ENCODE measurements at regions not wholly inside any gene's neighbourhood (a gene's known extent, or its start where the extent isn't known, plus 50 kb on each side); places are given as distances from the start of the nearest gene placed in this dataset.

GRCh38 chr3:31174079-31174478, 279.6 kb upstream of the GADL1 start:
- Histone ChIP-seq H3K27ac (no peak overlapping the region), H3K4me3 (no peak overlapping the region), H3K36me3 (no peaks in the 10 kb centered on the region), H3K9me3 (no peaks in the 10 kb centered on the region), H3K4me1 (no peaks in the 10 kb centered on the region), H3K27me3 (no peaks in the 10 kb centered on the region)
- ATAC-seq (no peak), DNase-seq (no peak)
- TF ChIP-seq, protein P1, sequence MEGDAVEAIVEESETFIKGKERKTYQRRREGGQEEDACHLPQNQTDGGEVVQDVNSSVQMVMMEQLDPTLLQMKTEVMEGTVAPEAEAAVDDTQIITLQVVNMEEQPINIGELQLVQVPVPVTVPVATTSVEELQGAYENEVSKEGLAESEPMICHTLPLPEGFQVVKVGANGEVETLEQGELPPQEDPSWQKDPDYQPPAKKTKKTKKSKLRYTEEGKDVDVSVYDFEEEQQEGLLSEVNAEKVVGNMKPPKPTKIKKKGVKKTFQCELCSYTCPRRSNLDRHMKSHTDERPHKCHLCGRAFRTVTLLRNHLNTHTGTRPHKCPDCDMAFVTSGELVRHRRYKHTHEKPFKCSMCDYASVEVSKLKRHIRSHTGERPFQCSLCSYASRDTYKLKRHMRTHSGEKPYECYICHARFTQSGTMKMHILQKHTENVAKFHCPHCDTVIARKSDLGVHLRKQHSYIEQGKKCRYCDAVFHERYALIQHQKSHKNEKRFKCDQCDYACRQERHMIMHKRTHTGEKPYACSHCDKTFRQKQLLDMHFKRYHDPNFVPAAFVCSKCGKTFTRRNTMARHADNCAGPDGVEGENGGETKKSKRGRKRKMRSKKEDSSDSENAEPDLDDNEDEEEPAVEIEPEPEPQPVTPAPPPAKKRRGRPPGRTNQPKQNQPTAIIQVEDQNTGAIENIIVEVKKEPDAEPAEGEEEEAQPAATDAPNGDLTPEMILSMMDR (IDR thresholded peaks at IDR 0.05) = no peak
- intact Hi-C loops (cut with DNase I) = no loop called here

GRCh38 chr3:31176045-31176444, 281.6 kb upstream of the GADL1 start:
- no peak overlapping the region for H3K4me3 ChIP-seq
- intact Hi-C loops (cut with DNase I) = no loop called here
- H3K9me3 ChIP-seq = no peaks in the 10 kb centered on the region
- ATAC-seq = no peak
- H3K36me3 ChIP-seq = no peaks in the 10 kb centered on the region
- no peak for DNase-seq
- TF ChIP-seq, protein P1 (IDR thresholded peaks at IDR 0.05) = no peak
- H3K4me1 ChIP-seq = no peaks in the 10 kb centered on the region
- no peaks in the 10 kb centered on the region for H3K27me3 ChIP-seq
- no peak overlapping the region for H3K27ac ChIP-seq

GRCh38 chr3:31178467-31178866, 284.0 kb upstream of the GADL1 start:
- intact Hi-C loops (cut with DNase I) = no loop called here
- H3K9me3 ChIP-seq = no peaks in the 10 kb centered on the region
- TF ChIP-seq, protein P1 (IDR thresholded peaks at IDR 0.05) = no peak

DNA sequence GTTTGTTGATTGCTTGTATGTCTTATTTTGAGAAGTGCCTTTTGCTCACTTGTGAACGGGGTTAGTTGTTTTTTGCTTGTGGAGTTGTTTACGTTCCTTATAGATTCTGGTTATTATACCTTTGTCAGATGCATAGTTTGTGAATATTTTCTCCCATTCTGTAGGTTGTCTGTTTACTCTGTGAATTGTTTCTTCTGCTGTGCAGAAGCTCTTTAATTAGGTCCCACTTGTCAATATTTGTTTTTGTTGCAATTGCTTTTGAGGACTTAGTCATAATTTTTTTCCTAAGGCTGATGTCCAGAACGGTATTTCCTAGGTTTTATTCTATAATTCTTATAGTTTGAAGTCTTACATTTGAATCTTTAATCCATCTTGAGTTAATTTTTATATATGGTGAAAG, 285.3 kb upstream of the GADL1 start:
- Histone ChIP-seq H3K4me1 (no peaks in the 10 kb centered on the region), H3K9me3 (no peaks in the 10 kb centered on the region), H3K4me3 (no peak overlapping the region), H3K27me3 (no peaks in the 10 kb centered on the region), H3K27ac (no peak overlapping the region), H3K36me3 (no peaks in the 10 kb centered on the region)
- DNase-seq (no peak), ATAC-seq (no peak)
- intact Hi-C loops (cut with DNase I) = no loop called here
- TF ChIP-seq, protein P1 (IDR thresholded peaks at IDR 0.05) = no peak

More at GRCh38 chr3:31178467-31178866, 284.0 kb upstream of the GADL1 start:
- H3K4me3 ChIP-seq = no peak overlapping the region
- no peaks in the 10 kb centered on the region for H3K36me3 ChIP-seq
- no peak overlapping the region for H3K27ac ChIP-seq
- no peaks in the 10 kb centered on the region for H3K27me3 ChIP-seq
- DNase-seq (no peak), ATAC-seq (no peak)
- H3K4me1 ChIP-seq = no peaks in the 10 kb centered on the region

GRCh38 chr3:31180274-31180673, 285.8 kb upstream of the GADL1 start:
- no peak overlapping the region for H3K4me3 ChIP-seq
- TF ChIP-seq, protein P1 (IDR thresholded peaks at IDR 0.05) = no peak
- no peak overlapping the region for H3K27ac ChIP-seq
- ATAC-seq (no peak), DNase-seq (no peak)
- H3K27me3 ChIP-seq = no peaks in the 10 kb centered on the region
- no peaks in the 10 kb centered on the region for H3K4me1 ChIP-seq
- intact Hi-C loops (cut with DNase I) = no loop called here
- no peaks in the 10 kb centered on the region for H3K36me3 ChIP-seq
- H3K9me3 ChIP-seq = no peaks in the 10 kb centered on the region

GRCh38 chr3:31181661-31182060, 287.2 kb upstream of the GADL1 start:
- TF ChIP-seq, protein P1 (IDR thresholded peaks at IDR 0.05) = no peak
- H3K27me3 ChIP-seq = no peaks in the 10 kb centered on the region
- no peaks in the 10 kb centered on the region for H3K4me1 ChIP-seq
- H3K9me3 ChIP-seq = no peaks in the 10 kb centered on the region
- H3K36me3 ChIP-seq = no peaks in the 10 kb centered on the region
- ATAC-seq (no peak), DNase-seq (no peak)
- no peak overlapping the region for H3K27ac ChIP-seq
- H3K4me3 ChIP-seq = no peak overlapping the region
- intact Hi-C loops (cut with DNase I) = no loop called here
